Endothelial cell of umbilical vein (primary cell): ENCODE measurements at regions not wholly inside any gene's neighbourhood (a gene's known extent, or its start where the extent isn't known, plus 50 kb on each side); places are given as distances from the start of the nearest gene placed in this dataset.

Experiments used
- CTCF ChIP-seq, 2 donors: IDR thresholded peaks; 1 replicate in 1 of 2; 2 replicates in 1 of 2; pipeline ENCODE4 v1.5.1; 2011; ENCODE audit warnings: low read length in 2 of 2, mild to moderate bottlenecking in 2 of 2, moderate library complexity in 2 of 2, control low read depth in 1 of 2, inconsistent platforms in 1 of 2, low read depth in 1 of 2; ENCODE audit not compliant: insufficient read depth in 1 of 2; ENCODE audit errors: extremely low read depth in 1 of 2
- FOS ChIP-seq: IDR thresholded peaks from 2 replicates; pipeline ENCODE4 v1.6.1; 2011; ENCODE audit warnings: mild to moderate bottlenecking, low read length, moderate library complexity, borderline replicate concordance; ENCODE audit not compliant: insufficient read depth
- MAX ChIP-seq: IDR thresholded peaks from 2 replicates; pipeline ENCODE4 v1.6.1; 2011; ENCODE audit not compliant: insufficient read depth, insufficient read length
- POLR2A ChIP-seq: IDR thresholded peaks from 2 replicates; pipeline ENCODE4 v1.6.1; 2012; ENCODE audit warnings: low read depth, mild to moderate bottlenecking, control low read depth, low read length
- POLR2AphosphoS5 ChIP-seq: IDR thresholded peaks from 2 replicates; pipeline ENCODE4 v1.6.1; 2012; ENCODE audit warnings: low read depth, mild to moderate bottlenecking, control low read depth, low read length, moderate library complexity; ENCODE audit not compliant: insufficient read depth

GRCh38 chr2:49860170-49860569 is 705.9 kb upstream of the FSHR start:
- TF ChIP-seq CTCF (IDR thresholded peaks at IDR 0.05; ENCODE audit: extremely low read depth in 1 of 2, insufficient read depth in 1 of 2, low read depth in 1 of 2, low read length in 2 of 2) (no peak), POLR2A (no peak), POLR2AphosphoS5 (no peak), MAX (no peak), FOS (no peak)
